HS-27A (cell line): ENCODE measurements at regions not wholly inside any gene's neighbourhood (a gene's known extent, or its start where the extent isn't known, plus 50 kb on each side); places are given as distances from the start of the nearest gene placed in this dataset.
A peak's percentile ranks its signal among the peaks of the same experiment; 100 is the strongest.
"Not testable (repeated sequence)": the region's sequence is repeated elsewhere in the genome, so short reads cannot be mapped to it uniquely, and the experiment has no call there.

Experiments used
- DNase-seq: peaks from one replicate; pipeline ENCODE4 v3.0.0-alpha.2; 2012; ENCODE audit warnings: low read depth, missing footprints

GRCh38 chr11:101741479-101742175 lies 157.8 kb upstream of the TRPC6 start:
- no peak for DNase-seq

- DNase-seq, result no peak
Observed at GRCh38 chr11:101741061-101741460, 157.3 kb upstream of the TRPC6 start.

- no peak for DNase-seq
Observed at GRCh38 chr11:101738452-101738851, 154.6 kb upstream of the TRPC6 start.

GRCh38 chr11:101729406-101730078 lies 145.7 kb upstream of the TRPC6 start:
- no peak for DNase-seq

GRCh38 chr11:101727451-101727850 lies 143.6 kb upstream of the TRPC6 start:
- DNase-seq, result no peak

GRCh38 chr11:101726988-101727387 lies 143.2 kb upstream of the TRPC6 start:
- no peak for DNase-seq

GRCh38 chr11:101723371-101723770 lies 139.6 kb upstream of the TRPC6 start:
- DNase-seq, result no peak

- no peak for DNase-seq
Observed at GRCh38 chr11:101721270-101721669, 137.5 kb upstream of the TRPC6 start.

GRCh38 chr11:101718402-101718801 lies 134.6 kb upstream of the TRPC6 start:
- no peak for DNase-seq

GRCh38 chr11:101717619-101718018 lies 133.8 kb upstream of the TRPC6 start:
- no peak for DNase-seq

- no peak for DNase-seq
Observed at GRCh38 chr11:101715281-101715680, 131.5 kb upstream of the TRPC6 start.

- no peak for DNase-seq
Observed at GRCh38 chr11:101707477-101707876, 123.7 kb upstream of the TRPC6 start.

- no peak for DNase-seq
Observed at GRCh38 chr11:101706541-101706940, 122.7 kb upstream of the TRPC6 start.

- no peak for DNase-seq
Observed at GRCh38 chr11:101705972-101706371, 122.2 kb upstream of the TRPC6 start.

GRCh38 chr11:101694869-101695268 lies 111.1 kb upstream of the TRPC6 start:
- not testable (repeated sequence) for DNase-seq

- no peak for DNase-seq
Observed at GRCh38 chr11:101692980-101693379, 109.2 kb upstream of the TRPC6 start.

- DNase-seq, result peak; percentile 88
Observed at GRCh38 chr11:101686514-101686913, 102.7 kb upstream of the TRPC6 start.

- DNase-seq, result no peak
Observed at GRCh38 chr11:101668236-101668635, 84.4 kb upstream of the TRPC6 start.

- no peak for DNase-seq
Observed at GRCh38 chr11:101666916-101667315, 83.1 kb upstream of the TRPC6 start.

GRCh38 chr11:101661559-101661958 lies 77.8 kb upstream of the TRPC6 start:
- no peak for DNase-seq
